Neural cell (in vitro differentiated cells): ENCODE measurements at regions not wholly inside any gene's neighbourhood (a gene's known extent, or its start where the extent isn't known, plus 50 kb on each side); places are given as distances from the start of the nearest gene placed in this dataset.

ENCODE experiments used
- EP300 ChIP-seq: fragments of 450-650 bp; conservative IDR thresholded peaks from 2 replicates; pipeline ENCODE4 v1.6.1; 2014; ENCODE audit warnings: antibody characterized with exemption, mild to moderate bottlenecking, moderate library complexity; ENCODE audit not compliant: poor library complexity, severe bottlenecking
- RAD21 ChIP-seq: fragments of 450-650 bp; conservative IDR thresholded peaks from 2 replicates; pipeline ENCODE4 v1.6.1; 2014; ENCODE audit warnings: antibody characterized with exemption, mild to moderate bottlenecking, moderate library complexity
- SMC3 ChIP-seq: fragments of 450-650 bp; conservative IDR thresholded peaks from 2 replicates; pipeline ENCODE4 v1.6.1; 2014; ENCODE audit warnings: antibody characterized with exemption, mild to moderate bottlenecking, moderate library complexity; ENCODE audit not compliant: poor library complexity
- TAF1 ChIP-seq: IDR thresholded peaks from 2 replicates; pipeline ENCODE4 v1.6.1; 2012; ENCODE audit warnings: low read depth

DNA sequence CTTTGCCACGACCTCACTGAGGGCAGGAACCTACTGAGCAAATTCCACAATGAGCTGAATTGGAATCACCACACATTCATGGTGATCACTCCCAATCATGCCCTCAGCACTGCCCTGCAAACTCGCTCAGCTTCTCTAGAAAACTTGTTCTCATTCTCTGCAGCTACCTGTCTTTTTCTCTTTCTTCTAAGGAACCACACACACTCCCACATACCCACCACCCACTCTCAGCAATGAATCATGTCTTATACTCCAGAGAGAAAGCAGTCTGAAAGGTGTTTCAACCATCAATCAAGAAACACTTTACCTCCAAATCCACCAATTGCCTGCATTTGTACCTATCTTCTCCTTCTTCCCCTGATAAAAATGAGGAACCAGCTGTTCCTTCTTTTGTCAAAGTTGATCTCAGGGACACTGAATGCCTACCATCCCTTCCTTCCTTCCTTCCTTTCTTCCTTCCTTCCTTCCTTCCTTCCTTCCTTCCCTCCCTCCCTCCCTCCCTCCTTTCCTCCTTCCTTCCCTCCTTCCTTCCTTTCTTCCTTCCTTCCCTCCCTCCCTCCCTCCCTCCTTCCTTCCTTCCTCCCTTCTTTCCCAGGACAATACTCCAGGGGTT is 84.6 kb upstream of the SGK1 start:
- no peak for TF ChIP-seq SMC3
- TF ChIP-seq EP300: no peak
- no peak for TF ChIP-seq TAF1
- no peak for TF ChIP-seq RAD21
